CD14-positive monocyte (primary cell): ENCODE measurements at regions not wholly inside any gene's neighbourhood (a gene's known extent, or its start where the extent isn't known, plus 50 kb on each side); places are given as distances from the start of the nearest gene placed in this dataset.

ENCODE experiments used
- DNase-seq, 3 donors: peaks; one replicate each; pipeline ENCODE4 v3.0.0-alpha.2; 2011 to 2022
- H2AFZ ChIP-seq: 2 replicates; pipeline ENCODE4 v1.6.0; 2012; ENCODE audit warnings: mild to moderate bottlenecking, low read depth, low read length, inconsistent platforms; ENCODE audit not compliant: insufficient read depth, poor library complexity, severe bottlenecking
- H3K27ac ChIP-seq, 2 donors: 1 replicate in 1 of 2; 2 replicates in 1 of 2; pipeline ENCODE4 v1.5.1; 2012 to 2013; ENCODE audit warnings: low read length in 2 of 2, control low read depth in 1 of 2, inconsistent platforms in 1 of 2, low read depth in 1 of 2, mild to moderate bottlenecking in 1 of 2
- H3K27me3 ChIP-seq, 2 donors: one replicate each; pipeline versions ENCODE4 v1.6.0 to v1.6.1; 2011 to 2013; ENCODE audit warnings: low read length in 2 of 2; ENCODE audit not compliant: control insufficient read depth in 2 of 2, insufficient read depth in 2 of 2
- H3K36me3 ChIP-seq, 2 donors: replicated peaks in 1 of 2; 1 replicate in 1 of 2; 2 replicates in 1 of 2; pipeline versions ENCODE4 v1.5.1 to v1.6.1; 2012 to 2013; ENCODE audit warnings: low read length in 2 of 2, control low read depth in 1 of 2, inconsistent platforms in 1 of 2, mild to moderate bottlenecking in 1 of 2; ENCODE audit not compliant: insufficient read depth in 2 of 2, control insufficient read depth in 1 of 2
- H3K4me1 ChIP-seq, 2 donors: 1 replicate in 1 of 2; 2 replicates in 1 of 2; pipeline versions ENCODE4 v1.5.1 to v1.6.1; 2012 to 2013; ENCODE audit warnings: low read length in 2 of 2, control low read depth in 1 of 2, inconsistent platforms in 1 of 2, mild to moderate bottlenecking in 1 of 2, moderate library complexity in 1 of 2; ENCODE audit not compliant: insufficient read depth in 2 of 2, control insufficient read depth in 1 of 2
- H3K4me2 ChIP-seq: replicated peaks from 2 replicates; pipeline ENCODE3; 2012; ENCODE audit warnings: low read length, moderate library complexity, mild to moderate bottlenecking; ENCODE audit not compliant: poor library complexity, severe bottlenecking; ENCODE audit errors: extremely low read depth
- H3K4me3 ChIP-seq, 3 experiments: fragments of 200-600 bp in 1 of 3; sonication (generic) in 1 of 3; replicated peaks in 1 of 3; 1 replicate in 2 of 3; 2 replicates in 1 of 3; pipeline ENCODE4 v1.5.1; 2011 to 2013; ENCODE audit warnings: low read length in 3 of 3, mild to moderate bottlenecking in 3 of 3, control low read depth in 2 of 3, low read depth in 2 of 3, inconsistent platforms in 1 of 3, moderate library complexity in 1 of 3
- H3K79me2 ChIP-seq: 2 replicates; pipeline ENCODE4 v1.6.0; 2012; ENCODE audit warnings: mild to moderate bottlenecking, control low read depth, inconsistent platforms, low read length, moderate library complexity; ENCODE audit not compliant: insufficient read depth
- H3K9ac ChIP-seq: 2 replicates; pipeline ENCODE4 v1.6.0; 2017; ENCODE audit warnings: low read length, mild to moderate bottlenecking; ENCODE audit not compliant: insufficient read depth, poor library complexity, severe bottlenecking
- H3K9me3 ChIP-seq, 2 donors: replicated peaks in 1 of 2; 1 replicate in 1 of 2; 2 replicates in 1 of 2; pipeline versions ENCODE4 v1.5.1 to v1.6.1; 2012 to 2013; ENCODE audit warnings: low read length in 2 of 2, control low read depth in 1 of 2; ENCODE audit not compliant: control insufficient read depth in 1 of 2, insufficient read depth in 1 of 2
- H4K20me1 ChIP-seq: 2 replicates; pipeline ENCODE4 v1.6.0; 2012; ENCODE audit warnings: mild to moderate bottlenecking, low read length, control low read depth, moderate library complexity; ENCODE audit not compliant: insufficient read depth
- H3K27ac Mint-ChIP-seq, 7 donors: one replicate each; pipeline ENCODE4 v1.8.0; 2020; ENCODE audit warnings: mild to moderate bottlenecking in 7 of 7, mixed read lengths in 7 of 7, moderate library complexity in 6 of 7, inconsistent platforms in 2 of 7
- H3K27me3 Mint-ChIP-seq, 3 donors: one replicate each; pipeline ENCODE4 v1.8.0; 2021 to 2022; ENCODE audit warnings: low read depth in 3 of 3, mild to moderate bottlenecking in 3 of 3, mixed read lengths in 3 of 3, moderate library complexity in 3 of 3, inconsistent platforms in 1 of 3
- H3K36me3 Mint-ChIP-seq, 2 donors: one replicate each; pipeline ENCODE4 v1.8.0; 2020; ENCODE audit warnings: mixed read lengths in 2 of 2, inconsistent platforms in 1 of 2, mild to moderate bottlenecking in 1 of 2
- H3K4me1 Mint-ChIP-seq: one replicate; pipeline ENCODE4 v1.8.0; 2020; ENCODE audit warnings: mild to moderate bottlenecking, mixed read lengths
- H3K4me3 Mint-ChIP-seq, 2 donors: one replicate each; pipeline ENCODE4 v1.8.0; 2020; ENCODE audit warnings: mild to moderate bottlenecking in 2 of 2, mixed read lengths in 2 of 2, moderate library complexity in 1 of 2
- H3K9me3 Mint-ChIP-seq, 7 donors: one replicate each; pipeline ENCODE4 v1.8.0; 2020 to 2022; ENCODE audit warnings: mixed read lengths in 7 of 7, mild to moderate bottlenecking in 6 of 7, moderate library complexity in 6 of 7, inconsistent platforms in 2 of 7
- WGBS: methylation state at CpG from one replicate; pipeline ENCODE4 v1.1.5; 2013; ENCODE audit warnings: missing lambda C conversion rate; ENCODE audit not compliant: insufficient coverage; 5-methylcytosine and 5-hydroxymethylcytosine counted together
- intact Hi-C, 2 donors: fragments of 100-400 bp; cut with micrococcal nuclease; formaldehyde crosslinking; loops; one replicate each; pipeline versions ENCODE4 v1.15.0 to v1.15.1; 2023
- TF ChIP-seq, protein P1 (sequence below): fragments of 200-600 bp; IDR thresholded peaks from one replicate; pipeline ENCODE4 v1.8.0; 2022; ENCODE audit warnings: antibody characterized with exemption, mild to moderate bottlenecking

DNA sequence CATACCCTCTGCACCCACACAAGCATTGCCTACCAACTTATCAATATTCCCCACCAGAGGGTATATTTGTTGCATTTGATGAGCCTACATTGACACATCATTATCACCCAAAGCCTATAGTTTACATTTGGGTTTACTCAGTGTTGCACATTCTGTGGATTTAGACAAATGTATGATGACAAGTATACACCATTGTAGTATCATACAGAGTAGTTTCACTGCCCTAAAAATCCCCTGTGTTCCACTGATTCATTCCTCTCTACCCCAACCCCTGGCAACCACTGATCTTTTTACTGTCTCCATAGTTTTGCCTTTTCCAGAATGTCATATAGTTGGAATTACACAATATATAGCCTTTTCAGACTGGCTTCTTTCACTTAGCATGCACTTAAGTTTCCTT is 85.7 kb upstream of the CPLX2 start:
- Histone ChIP-seq H3K4me2 (no peak overlapping the region), H3K79me2 (no peaks in the 10 kb centered on the region), H3K9ac (no peak overlapping the region), H3K4me3 (no peak overlapping the region), H3K27ac (no peak overlapping the region), H3K36me3 (no peaks in the 10 kb centered on the region), H3K4me1 (no peaks in the 10 kb centered on the region), H2AFZ (no peak overlapping the region), H3K27me3 (peaks cover 0 to 6% of the 10 kb centered on the region in 2 donors), H3K9me3 (no peaks in the 10 kb centered on the region), H4K20me1 (no peaks in the 10 kb centered on the region)
- H3K9me3 Mint-ChIP-seq = peaks cover 0 to 2% (median 0%) of the 10 kb centered on the region in 7 donors
- H3K36me3 Mint-ChIP-seq = no peaks in the 10 kb centered on the region
- H3K27ac Mint-ChIP-seq = peak overlapping the region in 1 of 7 donors; percentile 50
- peaks cover 8 to 17% (median 14%) of the 10 kb centered on the region in 3 donors for H3K27me3 Mint-ChIP-seq
- no peaks in the 10 kb centered on the region for H3K4me1 Mint-ChIP-seq
- no peak for DNase-seq
- TF ChIP-seq, protein P1, sequence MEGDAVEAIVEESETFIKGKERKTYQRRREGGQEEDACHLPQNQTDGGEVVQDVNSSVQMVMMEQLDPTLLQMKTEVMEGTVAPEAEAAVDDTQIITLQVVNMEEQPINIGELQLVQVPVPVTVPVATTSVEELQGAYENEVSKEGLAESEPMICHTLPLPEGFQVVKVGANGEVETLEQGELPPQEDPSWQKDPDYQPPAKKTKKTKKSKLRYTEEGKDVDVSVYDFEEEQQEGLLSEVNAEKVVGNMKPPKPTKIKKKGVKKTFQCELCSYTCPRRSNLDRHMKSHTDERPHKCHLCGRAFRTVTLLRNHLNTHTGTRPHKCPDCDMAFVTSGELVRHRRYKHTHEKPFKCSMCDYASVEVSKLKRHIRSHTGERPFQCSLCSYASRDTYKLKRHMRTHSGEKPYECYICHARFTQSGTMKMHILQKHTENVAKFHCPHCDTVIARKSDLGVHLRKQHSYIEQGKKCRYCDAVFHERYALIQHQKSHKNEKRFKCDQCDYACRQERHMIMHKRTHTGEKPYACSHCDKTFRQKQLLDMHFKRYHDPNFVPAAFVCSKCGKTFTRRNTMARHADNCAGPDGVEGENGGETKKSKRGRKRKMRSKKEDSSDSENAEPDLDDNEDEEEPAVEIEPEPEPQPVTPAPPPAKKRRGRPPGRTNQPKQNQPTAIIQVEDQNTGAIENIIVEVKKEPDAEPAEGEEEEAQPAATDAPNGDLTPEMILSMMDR = no peak
- no peak overlapping the region for H3K4me3 Mint-ChIP-seq
- intact Hi-C loops = no loop called here

DNA sequence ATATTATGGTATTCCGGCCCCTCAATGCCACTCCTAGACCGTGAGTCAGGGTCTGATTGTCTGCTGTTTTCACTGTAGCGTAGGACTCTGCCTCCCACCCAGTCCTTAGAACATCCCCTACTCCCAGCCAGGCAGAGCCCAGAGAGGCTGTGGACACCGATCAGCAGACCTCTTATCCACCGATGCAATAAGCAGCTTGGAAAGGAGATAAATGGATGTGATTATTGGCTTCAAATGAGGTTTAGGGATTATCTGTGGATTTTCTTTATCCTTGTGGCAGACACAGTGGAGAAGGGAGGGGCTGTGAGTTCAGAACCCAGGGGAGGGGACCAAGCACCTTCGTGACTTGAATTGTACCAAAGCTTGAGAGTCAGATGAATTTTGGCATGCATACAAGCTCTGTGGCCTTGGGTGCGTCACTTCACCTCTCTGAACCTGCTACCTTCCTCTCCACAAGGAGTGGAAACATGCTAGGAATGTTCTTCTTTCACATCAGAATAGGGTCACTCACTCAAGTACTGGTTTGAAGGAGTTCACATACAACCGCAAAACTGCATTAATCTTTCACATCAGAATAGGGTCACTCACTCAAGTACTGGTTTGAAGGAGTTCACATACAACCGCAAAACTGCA is 83.1 kb upstream of the CPLX2 start:
- Histone ChIP-seq H2AFZ (no peak overlapping the region), H3K36me3 (no peaks in the 10 kb centered on the region), H3K79me2 (no peaks in the 10 kb centered on the region), H3K9ac (no peak overlapping the region), H3K4me1 (no peaks in the 10 kb centered on the region), H3K27me3 (peaks cover 0 to 6% of the 10 kb centered on the region in 2 donors), H3K4me3 (no peak overlapping the region), H4K20me1 (no peaks in the 10 kb centered on the region), H3K9me3 (no peaks in the 10 kb centered on the region), H3K27ac (no peak overlapping the region), H3K4me2 (no peak overlapping the region)
- H3K4me3 Mint-ChIP-seq = no peak overlapping the region
- WGBS = 100% methylated on average over 3 of the region's 9 CpGs
- no peak for DNase-seq
- H3K27me3 Mint-ChIP-seq = peaks cover 6 to 17% (median 16%) of the 10 kb centered on the region in 3 donors
- H3K4me1 Mint-ChIP-seq = no peaks in the 10 kb centered on the region
- intact Hi-C loops = no loop called here
- TF ChIP-seq, protein P1 = no peak
- no peaks in the 10 kb centered on the region for H3K36me3 Mint-ChIP-seq
- H3K27ac Mint-ChIP-seq = no peak overlapping the region
- H3K9me3 Mint-ChIP-seq = peaks cover 0 to 2% (median 0%) of the 10 kb centered on the region in 7 donors
